GM15510 (cell line): ENCODE measurements at regions not wholly inside any gene's neighbourhood (a gene's known extent, or its start where the extent isn't known, plus 50 kb on each side); places are given as distances from the start of the nearest gene placed in this dataset.

Experiments used
- POLR2A ChIP-seq: IDR thresholded peaks from 3 replicates; pipeline ENCODE4 v1.6.1; 2011; ENCODE audit warnings: borderline replicate concordance; ENCODE audit not compliant: insufficient read length; ENCODE audit errors: extremely low read depth

GRCh38 chr5:143527808-143528207, 124.3 kb upstream of the NR3C1 start:
- TF ChIP-seq POLR2A = no peak

GRCh38 chr5:143525176-143525575, 121.7 kb upstream of the NR3C1 start:
- no peak for TF ChIP-seq POLR2A

DNA sequence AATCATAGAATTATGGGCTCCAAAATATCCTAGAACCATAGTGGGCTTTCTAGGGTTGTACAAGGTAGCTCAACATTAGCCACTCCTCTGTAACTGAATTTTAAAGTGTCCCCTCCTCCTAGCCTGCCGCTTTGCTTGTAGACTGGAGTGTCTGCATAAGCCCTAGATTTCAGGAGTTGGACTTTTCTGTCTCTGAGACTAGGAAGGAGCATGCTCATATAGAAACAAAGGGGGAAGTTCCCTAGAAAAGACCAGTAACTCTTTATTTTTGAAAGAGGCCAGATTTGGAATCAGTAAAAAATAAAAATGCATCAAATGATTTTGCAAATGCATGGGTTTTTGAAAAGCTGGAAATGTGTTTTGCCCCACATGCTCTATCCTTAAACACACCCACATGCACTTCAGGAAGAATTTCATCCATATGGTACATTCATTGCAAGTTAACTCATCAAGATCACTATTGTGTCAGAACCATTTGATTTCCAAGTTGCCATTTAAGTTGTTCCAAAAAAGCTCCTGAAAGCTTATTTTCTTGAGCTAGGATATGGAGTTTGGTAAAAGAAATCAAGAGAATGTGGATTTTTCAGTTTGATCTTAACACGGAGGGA, 121.0 kb upstream of the NR3C1 start:
- no peak for TF ChIP-seq POLR2A

DNA sequence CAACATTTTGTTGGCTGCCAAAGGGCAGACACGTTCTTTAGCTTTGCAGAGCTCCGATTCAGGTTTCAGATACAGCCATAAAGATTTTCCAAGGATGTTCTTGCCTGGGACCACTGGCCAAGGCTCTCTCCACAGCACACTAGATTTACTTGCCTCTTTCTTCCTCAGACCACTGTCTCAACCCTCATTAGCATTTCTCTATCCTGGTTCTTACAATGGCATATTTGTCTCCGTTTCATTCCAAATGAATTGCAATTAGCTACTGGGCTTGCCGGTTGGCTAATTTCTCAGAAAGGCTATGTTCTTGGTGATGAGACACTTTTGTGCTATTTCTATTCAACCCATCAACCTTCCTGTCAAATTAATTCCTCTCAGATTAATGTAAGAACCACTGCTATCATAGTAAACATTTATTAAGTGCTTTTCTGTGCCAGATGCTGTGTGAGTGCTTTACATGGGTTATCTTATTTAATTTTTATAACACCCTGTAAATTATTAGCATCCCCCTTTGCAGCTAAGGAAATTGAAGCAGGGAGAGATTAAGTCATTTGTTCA, 118.4 kb upstream of the NR3C1 start:
- TF ChIP-seq POLR2A = no peak

GRCh38 chr5:143521141-143521540, 117.7 kb upstream of the NR3C1 start:
- no peak for TF ChIP-seq POLR2A

DNA sequence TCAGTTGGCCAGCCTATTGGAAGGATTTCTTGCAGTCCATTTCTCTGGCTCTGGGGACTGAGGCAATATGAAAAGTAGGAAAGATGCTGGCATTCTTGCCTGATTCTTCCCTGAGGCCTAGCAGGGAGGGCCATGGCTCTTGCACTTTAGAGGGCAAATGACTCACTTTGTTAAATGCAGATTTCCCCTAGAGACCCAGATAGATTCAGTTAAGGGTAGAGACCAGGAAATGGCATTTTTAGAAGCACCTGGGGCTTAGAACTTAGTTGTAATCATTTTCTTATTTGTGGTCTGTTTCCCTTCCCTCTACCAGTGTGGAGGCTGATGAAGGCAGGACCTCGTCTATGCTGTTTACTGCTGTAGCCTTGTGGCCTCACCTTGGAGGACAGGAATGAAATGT, 112.8 kb upstream of the NR3C1 start:
- no peak for TF ChIP-seq POLR2A

- no peak for TF ChIP-seq POLR2A
Measured at GRCh38 chr5:143515829-143516228, 112.3 kb upstream of the NR3C1 start.

DNA sequence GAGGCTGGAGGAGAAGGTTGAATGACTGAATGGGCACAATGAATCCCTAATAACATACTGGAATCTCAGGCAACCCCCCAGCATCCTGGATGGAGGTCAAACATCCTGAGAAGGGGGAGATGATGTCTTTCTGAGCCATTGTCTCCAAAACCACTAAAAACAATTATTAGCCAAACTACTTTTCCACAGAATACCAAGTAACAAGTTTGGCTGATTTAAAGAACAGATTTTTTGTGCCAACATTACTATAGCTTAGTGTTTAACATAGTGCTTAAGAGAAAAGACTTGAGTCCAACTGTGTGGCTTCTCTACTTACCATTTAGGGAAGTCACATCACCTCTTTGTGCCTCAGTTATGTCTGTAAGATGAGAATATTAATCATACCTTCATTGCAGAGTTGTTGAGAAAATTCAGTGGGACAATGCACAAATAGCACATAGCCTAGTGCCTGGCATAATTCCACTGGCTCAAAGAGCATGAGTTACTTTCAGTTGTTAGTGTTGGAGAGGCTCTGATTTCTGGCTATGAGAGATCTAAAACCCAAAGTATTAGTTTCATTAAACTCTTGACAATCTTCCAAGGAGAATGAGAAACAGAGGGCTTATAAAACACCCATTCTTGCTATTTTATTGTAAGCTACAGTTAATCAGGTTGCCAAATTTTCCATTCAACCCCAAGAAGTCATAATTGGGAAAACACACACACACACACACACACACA, 111.3 kb upstream of the NR3C1 start:
- no peak for TF ChIP-seq POLR2A

GRCh38 chr5:143513720-143514119, 110.2 kb upstream of the NR3C1 start:
- no peak for TF ChIP-seq POLR2A

- no peak for TF ChIP-seq POLR2A
Measured at GRCh38 chr5:143511736-143512135, 108.2 kb upstream of the NR3C1 start.

DNA sequence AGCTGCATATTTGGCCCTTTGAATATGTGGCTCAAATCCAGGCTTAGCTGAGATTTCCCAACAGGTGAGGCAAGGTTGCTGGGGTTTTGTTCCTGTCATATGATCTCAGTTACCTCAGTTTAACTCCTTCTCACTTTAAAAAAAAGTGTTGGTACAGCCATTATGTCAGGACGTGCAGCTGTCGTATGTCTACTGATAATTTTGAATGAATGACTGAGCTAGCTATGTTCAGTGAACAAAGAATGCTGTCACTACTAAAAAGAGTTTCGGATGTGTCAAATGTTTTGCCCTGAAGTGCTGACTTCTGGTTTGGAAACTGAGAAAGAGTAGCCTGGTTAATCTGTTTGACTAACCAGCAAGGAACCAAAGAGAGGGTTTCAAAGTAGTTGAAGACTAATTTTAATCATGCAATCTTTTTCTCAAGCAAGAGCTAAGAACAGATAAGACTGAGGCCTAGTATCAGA, 106.3 kb upstream of the NR3C1 start:
- TF ChIP-seq POLR2A = no peak

DNA sequence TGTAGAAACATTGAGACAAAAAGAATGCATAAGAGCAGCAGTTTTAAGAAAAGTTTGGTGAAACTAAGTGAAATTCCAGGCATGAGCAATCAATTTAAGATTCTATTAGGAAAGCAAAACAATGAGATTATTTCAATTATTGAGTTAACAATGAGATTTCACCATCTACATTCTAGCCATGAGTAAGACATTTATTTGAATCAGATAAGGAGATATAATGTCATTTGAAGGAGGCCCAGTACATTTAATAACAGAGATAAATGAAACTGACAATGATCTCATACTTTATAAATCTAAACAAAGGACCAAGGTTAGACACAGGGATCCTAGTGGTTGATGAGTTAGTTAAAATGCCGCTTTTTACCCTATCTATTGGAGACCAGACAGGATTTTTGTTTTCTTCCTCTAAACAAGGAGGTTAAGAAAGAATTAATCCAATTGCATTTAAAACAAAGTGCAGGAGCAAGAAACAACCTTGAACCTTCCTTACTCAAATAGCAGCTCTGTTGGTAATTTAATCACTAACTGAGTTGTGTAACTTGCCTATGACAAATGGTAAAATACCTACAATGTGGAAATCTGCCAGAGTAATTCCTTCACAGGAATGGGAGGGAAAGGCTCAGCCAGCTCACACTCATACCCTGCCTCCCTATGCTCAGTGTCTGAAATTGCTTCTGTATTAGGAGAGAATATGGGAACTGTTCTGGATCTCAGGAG, 103.5 kb upstream of the NR3C1 start:
- TF ChIP-seq POLR2A = no peak

DNA sequence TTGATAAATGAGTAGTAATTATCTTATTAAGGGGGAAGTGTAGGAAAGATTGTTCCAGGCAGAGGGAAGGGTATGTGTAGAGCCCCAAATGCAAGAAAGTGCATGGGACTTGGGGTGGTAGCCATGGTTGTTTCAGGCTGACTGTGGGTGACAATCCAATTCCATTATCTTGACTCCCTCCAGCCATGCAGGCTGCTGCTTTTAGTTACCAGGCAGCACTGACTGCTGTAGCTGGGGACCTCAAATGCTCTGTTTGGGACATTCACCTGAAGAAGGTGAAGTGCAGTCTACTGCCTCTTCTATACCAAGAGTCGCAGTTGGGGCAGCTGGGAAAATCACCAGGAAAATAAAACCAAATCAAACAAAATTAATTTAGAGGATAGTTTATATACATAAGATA, 102.4 kb upstream of the NR3C1 start:
- no peak for TF ChIP-seq POLR2A

DNA sequence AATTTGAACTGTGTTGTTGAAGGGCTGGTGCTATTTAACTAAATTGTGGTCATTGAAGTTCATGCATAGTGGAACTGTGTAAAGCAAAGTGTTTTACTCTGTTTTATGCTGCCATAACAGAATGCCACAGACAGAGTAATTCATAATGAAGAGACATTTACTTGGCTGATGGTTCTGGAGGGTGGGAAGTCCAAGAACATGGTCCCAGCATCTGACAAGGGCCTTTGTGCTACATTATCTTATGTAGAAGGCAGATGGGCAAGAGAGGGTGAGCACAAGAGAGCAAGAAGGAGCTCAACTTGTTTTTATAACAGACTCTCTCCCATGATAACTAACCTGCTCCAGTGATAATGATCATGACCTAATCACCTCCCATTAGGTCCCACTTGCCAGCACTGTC, 101.9 kb upstream of the NR3C1 start:
- TF ChIP-seq POLR2A = no peak

GRCh38 chr5:143501310-143502044, 98.0 kb upstream of the NR3C1 start:
- TF ChIP-seq POLR2A = no peak
